K562 (cell line): ENCODE measurements at regions not wholly inside any gene's neighbourhood (a gene's known extent, or its start where the extent isn't known, plus 50 kb on each side); places are given as distances from the start of the nearest gene placed in this dataset.

Experiments
- ATAC-seq: fragments of 200-7000 bp; cut with Tn5 transposase; 3 replicates; pipeline ENCODE4 v1.9.1; 2020; ENCODE audit warnings: moderate library complexity
- BruUV-seq: library from RNA; stranded (reverse); fragments of 400-500 nt; replicated peaks from 2 replicates; lab custom pipeline; 2021; lab: Mats Ljungman, UMichigan
- CTCF ChIA-PET: fragments of 300-600 bp; formaldehyde crosslinking; extraction: SDS; loops from one replicate; lab custom pipeline; 2021; ENCODE audit warnings: low intra/inter-chr PET ratio; lab: Yijun Ruan, JAX
- POLR2A ChIA-PET: fragments of 300-600, 350-650 bp; sonication (Branson Sonifier 250); formaldehyde crosslinking; extraction: SDS; loops from one replicate; lab custom pipeline; 2021; ENCODE audit warnings: antibody characterized with exemption, inconsistent platforms; lab: Yijun Ruan, JAX
- DNase-seq, 4 experiments: peaks; one replicate each; pipeline versions ENCODE4 v3.0.0 to v3.0.0-alpha.2; 2011 to 2018; ENCODE audit warnings: low spot score in 3 of 4, mixed read lengths in 3 of 4; ENCODE audit errors: extremely low read depth in 1 of 4
- FAIRE-seq: peaks from 2 replicates; lab custom pipeline; 2011; peaks lifted over from hg19 to GRCh38; lab: Jason Lieb, UNC
- H2AFZ ChIP-seq: 2 replicates; pipeline ENCODE4 v1.6.0; 2011; ENCODE audit warnings: low read depth, low read length, control low read depth, inconsistent platforms
- H3K27ac ChIP-seq: fragments of 200-600 bp; 3 replicates; pipeline ENCODE4 v1.8.0; 2011; ENCODE audit warnings: low read depth, mild to moderate bottlenecking, control low read depth, inconsistent platforms, low read length, moderate library complexity, mixed read lengths; ENCODE audit errors: extremely low read depth
- H3K27me3 ChIP-seq, 2 experiments: fragments of 300-600 bp in 1 of 2; 2 replicates in 1 of 2; 3 replicates in 1 of 2; pipeline versions ENCODE4 v1.6.0 to v1.8.0; 2011; ENCODE audit warnings: inconsistent platforms in 2 of 2, low read length in 2 of 2, mild to moderate bottlenecking in 1 of 2, mixed read lengths in 1 of 2, moderate library complexity in 1 of 2; ENCODE audit not compliant: control insufficient read depth in 2 of 2, insufficient read depth in 2 of 2
- H3K36me3 ChIP-seq: fragments of 300-600 bp; 3 replicates; pipeline ENCODE4 v1.8.0; 2011; ENCODE audit warnings: mild to moderate bottlenecking, low read length, inconsistent platforms; ENCODE audit not compliant: control insufficient read depth, insufficient read depth
- H3K4me1 ChIP-seq, 2 experiments: fragments of 200-600 bp in 1 of 2; replicated peaks in 1 of 2; 2 replicates in 1 of 2; 3 replicates in 1 of 2; pipeline versions ENCODE4 v1.5.1 to v1.8.0; 2011; ENCODE audit warnings: inconsistent platforms in 2 of 2, low read length in 2 of 2, mild to moderate bottlenecking in 1 of 2, mixed read lengths in 1 of 2, moderate library complexity in 1 of 2; ENCODE audit not compliant: control insufficient read depth in 2 of 2, insufficient read depth in 2 of 2
- H3K4me2 ChIP-seq: 2 replicates; pipeline ENCODE4 v1.6.1; 2011; ENCODE audit warnings: low read length, control low read depth, inconsistent platforms, mixed read lengths; ENCODE audit not compliant: insufficient read depth
- H3K4me3 ChIP-seq: fragments of 200-600 bp; sonication (generic), shearing (Covaris generic); 2 replicates; pipeline ENCODE4 v1.5.1; 2016; ENCODE audit warnings: control low read depth, inconsistent platforms
- H3K79me2 ChIP-seq: fragments of 200-600 bp; 3 replicates; pipeline ENCODE4 v1.8.0; 2011; ENCODE audit warnings: low read length, inconsistent platforms; ENCODE audit not compliant: control insufficient read depth, insufficient read depth
- H3K9ac ChIP-seq, 2 experiments: 2 replicates each; pipeline versions ENCODE4 v1.6.0 to v1.6.1; 2011; ENCODE audit warnings: low read depth in 2 of 2, low read length in 2 of 2, control low read depth in 1 of 2, inconsistent platforms in 1 of 2, mild to moderate bottlenecking in 1 of 2, mixed read lengths in 1 of 2; ENCODE audit not compliant: insufficient read depth in 1 of 2
- H3K9me1 ChIP-seq: one replicate; pipeline ENCODE4 v1.6.0; 2011; ENCODE audit warnings: inconsistent platforms, mild to moderate bottlenecking, low read length, moderate library complexity; ENCODE audit not compliant: control insufficient read depth, insufficient read depth
- H3K9me3 ChIP-seq: replicated peaks from 2 replicates; pipeline ENCODE4 v1.5.1; 2011; ENCODE audit warnings: low read depth, low read length, inconsistent platforms; ENCODE audit not compliant: control insufficient read depth, insufficient read depth
- H4K20me1 ChIP-seq: replicated peaks from 2 replicates; pipeline ENCODE4 v1.6.1; 2011; ENCODE audit warnings: low read length, inconsistent platforms, mixed read lengths; ENCODE audit not compliant: control insufficient read depth, insufficient read depth
- CREB3L1 ChIP-seq: fragments of 450-650 bp; IDR thresholded peaks from 2 replicates; pipeline ENCODE4 v1.6.1; 2014; ENCODE audit warnings: low read depth, mild to moderate bottlenecking, moderate library complexity, borderline replicate concordance
- MEF2A ChIP-seq: IDR thresholded peaks from 2 replicates; pipeline ENCODE4 v1.6.1; 2011; ENCODE audit warnings: low read depth, mild to moderate bottlenecking, low read length, moderate library complexity; ENCODE audit not compliant: control insufficient read depth
- MXD1 ChIP-seq: fragments of 250-450 bp; sonication (Bioruptor Pico); IDR thresholded peaks from 2 replicates; pipeline ENCODE4 v1.8.0; 2021; ENCODE audit warnings: borderline replicate concordance, mild to moderate bottlenecking, moderate library complexity; ENCODE audit not compliant: poor library complexity, severe bottlenecking
- NFIC ChIP-seq: fragments of 450-650 bp; IDR thresholded peaks from 2 replicates; pipeline ENCODE4 v1.6.1; 2017; ENCODE audit warnings: mild to moderate bottlenecking, inconsistent platforms
- WGBS: fragments of 100-300 bp; shearing (Covaris generic); methylation state at CpG from one replicate; pipeline ENCODE4 v1.1.6; 2016; ENCODE audit warnings: low coverage, mixed read lengths; ENCODE audit not compliant: insufficient coverage; ENCODE audit errors: missing lambda C conversion rate; 5-methylcytosine and 5-hydroxymethylcytosine counted together
- in situ Hi-C: fragments of 300-500 bp; cut with MboI; formaldehyde crosslinking; loops from 4 replicates; pipeline ENCODE4 v1.15.0; 2018; ENCODE audit warnings: inconsistent platforms, mixed read lengths
- intact Hi-C: fragments of 100-400 bp; cut with micrococcal nuclease; formaldehyde crosslinking; loops from 2 replicates; pipeline ENCODE4 v1.14.2; 2022

DNA sequence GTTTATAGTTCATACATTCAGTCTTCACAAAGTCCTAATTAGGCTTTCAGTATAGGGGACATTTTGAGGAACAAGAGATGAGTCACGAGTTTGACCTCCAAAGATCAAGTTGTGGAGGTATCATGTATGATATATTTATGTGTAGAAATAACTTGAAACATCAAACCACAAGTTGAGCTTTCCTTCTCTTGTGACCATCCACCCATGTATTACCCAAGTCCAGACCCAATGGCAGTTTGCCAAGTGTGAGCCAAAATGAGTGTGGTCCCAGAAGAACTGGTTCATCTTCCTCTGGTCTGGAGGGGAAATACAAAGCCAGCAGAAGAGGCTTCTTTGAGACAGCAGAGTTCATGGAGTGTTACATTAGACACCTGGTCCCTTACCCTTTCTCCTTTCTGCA is 104.9 kb downstream of the ATP23 start:
- H3K79me2 ChIP-seq, result no peaks in the 10 kb centered on the region
- no peak for FAIRE-seq
- BruUV-seq, result no TSS peak
- no peaks in the 10 kb centered on the region for H3K9me3 ChIP-seq
- no peaks in the 10 kb centered on the region for H3K36me3 ChIP-seq
- 0% methylated on average over 1 of the region's 1 CpG for WGBS
- H3K4me3 ChIP-seq, result no peak overlapping the region
- POLR2A ChIA-PET, result interaction anchor here (1.2 kb wide), 1 partner anchor 12 kb away, joined by 3 read pairs; no protein-coding TSS in a partner anchor
- no peaks in the 10 kb centered on the region for H3K4me1 ChIP-seq
- no peak overlapping the region for H2AFZ ChIP-seq
- no peaks in the 10 kb centered on the region for H3K27me3 ChIP-seq
- H3K9me1 ChIP-seq, result no peaks in the 10 kb centered on the region
- intact Hi-C loops, result no loop called here
- no peak for ATAC-seq
- H3K27ac ChIP-seq, result no peak overlapping the region
- H3K4me2 ChIP-seq, result no peak overlapping the region
- DNase-seq, result no peak
- no peak overlapping the region for H3K9ac ChIP-seq
- TF ChIP-seq NFIC (peak; percentile 31), MEF2A (no peak), CREB3L1 (no peak), MXD1 (CRISPR knock-in tag) (no peak)
- TF ChIP-seq, all 486 proteins: peak for 1
- in situ Hi-C loops, result no loop called here
- CTCF ChIA-PET, result no interaction called here
- H4K20me1 ChIP-seq, result no peaks in the 10 kb centered on the region
